PC-3 (cell line): ENCODE measurements at regions not wholly inside any gene's neighbourhood (a gene's known extent, or its start where the extent isn't known, plus 50 kb on each side); places are given as distances from the start of the nearest gene placed in this dataset.

Source experiments
- ATAC-seq: fragments of 200-7000 bp; cut with Tn5 transposase; 2 replicates; pipeline ENCODE4 v1.9.1; 2020; ENCODE audit warnings: mild to moderate bottlenecking, moderate library complexity
- BruUV-seq: library from RNA; stranded (reverse); fragments of 400-500 nt; replicated peaks from 2 replicates; lab custom pipeline; 2021; lab: Mats Ljungman, UMichigan
- CTCF ChIA-PET: fragments of 300-600 bp; sonication (Branson Sonifier 250); formaldehyde crosslinking; loops from one replicate; lab custom pipeline; 2022; ENCODE audit warnings: antibody characterized with exemption; lab: Charles Lee
- POLR2A ChIA-PET: fragments of 300-600 bp; sonication (Branson Sonifier 250); formaldehyde crosslinking; loops from one replicate; lab custom pipeline; 2022; ENCODE audit warnings: antibody characterized with exemption; ENCODE audit not compliant: unreplicated experiment; lab: Charles Lee
- DNase-seq: peaks from one replicate; pipeline ENCODE4 v3.0.0-alpha.2; 2015
- H2AFZ ChIP-seq: fragments of 300-600 bp; sonication (generic); 2 replicates; pipeline ENCODE4 v1.6.0; 2016; ENCODE audit warnings: antibody characterized with exemption, low read length
- H3F3A ChIP-seq: fragments of 300-600 bp; sonication (generic); one replicate; pipeline ENCODE4 v1.6.0; 2017; ENCODE audit warnings: antibody characterized with exemption, low read length, control low read depth, mild to moderate bottlenecking; ENCODE audit not compliant: unreplicated experiment
- H3K27ac ChIP-seq: fragments of 300-600 bp; sonication (generic); 2 replicates; pipeline ENCODE4 v1.5.1; 2016; ENCODE audit warnings: mild to moderate bottlenecking, low read length
- H3K27me3 ChIP-seq: fragments of 300-600 bp; sonication (generic); 2 replicates; pipeline ENCODE4 v1.6.1; 2016; ENCODE audit warnings: low read length, mixed read lengths
- H3K36me3 ChIP-seq: fragments of 300-600 bp; sonication (generic); 2 replicates; pipeline ENCODE4 v1.6.1; 2016; ENCODE audit warnings: low read depth, mixed run types, low read length, mixed read lengths
- H3K4me1 ChIP-seq: fragments of 300-600 bp; sonication (generic); 2 replicates; pipeline ENCODE4 v1.5.1; 2016; ENCODE audit warnings: low read length; ENCODE audit not compliant: insufficient read depth
- H3K4me2 ChIP-seq: fragments of 300-600 bp; sonication (generic); 2 replicates; pipeline ENCODE4 v1.6.0; 2016; ENCODE audit warnings: low read length
- H3K4me3 ChIP-seq: fragments of 300-600 bp; sonication (generic); 2 replicates; pipeline ENCODE4 v1.5.1; 2016; ENCODE audit warnings: mild to moderate bottlenecking, low read length, mixed read lengths
- H3K79me2 ChIP-seq: fragments of 300-600 bp; sonication (generic); 2 replicates; pipeline ENCODE4 v1.6.1; 2017; ENCODE audit warnings: low read length, mixed read lengths
- H3K9ac ChIP-seq: fragments of 300-600 bp; sonication (generic); 2 replicates; pipeline ENCODE4 v1.6.0; 2016; ENCODE audit warnings: mild to moderate bottlenecking, low read length
- H3K9me2 ChIP-seq: fragments of 300-600 bp; sonication (generic); replicated peaks from 2 replicates; pipeline ENCODE4 v1.6.1; 2016; ENCODE audit warnings: mixed run types, low read length, mixed read lengths
- H3K9me3 ChIP-seq: fragments of 300-600 bp; sonication (generic); 2 replicates; pipeline ENCODE4 v1.6.1; 2016; ENCODE audit warnings: low read length, mixed read lengths
- H4K20me1 ChIP-seq: fragments of 300-600 bp; sonication (generic); 2 replicates; pipeline ENCODE4 v1.6.1; 2016; ENCODE audit warnings: low read length, mixed read lengths
- EZH2 ChIP-seq: fragments of 300-600 bp; sonication (generic); IDR thresholded peaks from one replicate; pipeline ENCODE4 v1.6.1; 2017; ENCODE audit warnings: antibody characterized with exemption, mild to moderate bottlenecking, low read length; ENCODE audit not compliant: unreplicated experiment
- EZH2phosphoT487 ChIP-seq: fragments of 300-600 bp; sonication (generic); IDR thresholded peaks from 2 replicates; pipeline ENCODE4 v1.6.1; 2018; ENCODE audit warnings: mild to moderate bottlenecking, antibody characterized with exemption, low read length, borderline replicate concordance
- intact Hi-C: fragments of 100-400 bp; cut with micrococcal nuclease; formaldehyde crosslinking; loops from 2 replicates; pipeline ENCODE4 v1.9.0; 2023
- TF ChIP-seq, protein P1 (sequence below): fragments of 300-600 bp; sonication (generic); conservative IDR thresholded peaks from 2 replicates; pipeline ENCODE4 v1.5.1; 2017; ENCODE audit warnings: antibody characterized with exemption, low read depth, mild to moderate bottlenecking, low read length

- H3K27ac ChIP-seq, result no peak overlapping the region
- H3K4me1 ChIP-seq, result no peaks in the 10 kb centered on the region
- TF ChIP-seq EZH2 (no peak), EZH2phosphoT487 (no peak)
- no peak overlapping the region for H2AFZ ChIP-seq
- intact Hi-C loops, result no loop called here
- H3K9ac ChIP-seq, result no peak overlapping the region
- no peaks in the 10 kb centered on the region for H3K79me2 ChIP-seq
- H3K4me3 ChIP-seq, result no peak overlapping the region
- no peaks in the 10 kb centered on the region for H3K36me3 ChIP-seq
- no peaks in the 10 kb centered on the region for H3F3A ChIP-seq
- ATAC-seq (no peak), DNase-seq (no peak)
- H4K20me1 ChIP-seq, result no peaks in the 10 kb centered on the region
- ChIA-PET CTCF (no interaction called here), POLR2A (no interaction called here)
- H3K9me3 ChIP-seq, result no peaks in the 10 kb centered on the region
- no TSS peak for BruUV-seq
- H3K27me3 ChIP-seq, result peaks cover 25% of the 10 kb centered on the region
- H3K9me2 ChIP-seq, result no peaks in the 10 kb centered on the region
- no peak overlapping the region for H3K4me2 ChIP-seq
These were observed 80.5 kb upstream of the FRMD1 start for GRCh38 chr6:168159506-168159905.

GRCh38 chr6:168158980-168159349 is 80.0 kb upstream of the FRMD1 start:
- Histone ChIP-seq H3K27ac (no peak overlapping the region), H3K36me3 (no peaks in the 10 kb centered on the region), H3F3A (no peaks in the 10 kb centered on the region), H3K9me2 (no peaks in the 10 kb centered on the region), H3K4me2 (no peak overlapping the region), H3K9ac (no peak overlapping the region), H3K79me2 (no peaks in the 10 kb centered on the region), H2AFZ (no peak overlapping the region), H3K9me3 (no peaks in the 10 kb centered on the region), H4K20me1 (no peaks in the 10 kb centered on the region), H3K4me3 (no peak overlapping the region), H3K27me3 (peaks cover 25% of the 10 kb centered on the region), H3K4me1 (no peaks in the 10 kb centered on the region)
- BruUV-seq, result no TSS peak
- ChIA-PET CTCF (no interaction called here), POLR2A (no interaction called here)
- ATAC-seq (no peak), DNase-seq (no peak)
- TF ChIP-seq EZH2phosphoT487 (no peak), EZH2 (no peak)
- TF ChIP-seq, protein P1, sequence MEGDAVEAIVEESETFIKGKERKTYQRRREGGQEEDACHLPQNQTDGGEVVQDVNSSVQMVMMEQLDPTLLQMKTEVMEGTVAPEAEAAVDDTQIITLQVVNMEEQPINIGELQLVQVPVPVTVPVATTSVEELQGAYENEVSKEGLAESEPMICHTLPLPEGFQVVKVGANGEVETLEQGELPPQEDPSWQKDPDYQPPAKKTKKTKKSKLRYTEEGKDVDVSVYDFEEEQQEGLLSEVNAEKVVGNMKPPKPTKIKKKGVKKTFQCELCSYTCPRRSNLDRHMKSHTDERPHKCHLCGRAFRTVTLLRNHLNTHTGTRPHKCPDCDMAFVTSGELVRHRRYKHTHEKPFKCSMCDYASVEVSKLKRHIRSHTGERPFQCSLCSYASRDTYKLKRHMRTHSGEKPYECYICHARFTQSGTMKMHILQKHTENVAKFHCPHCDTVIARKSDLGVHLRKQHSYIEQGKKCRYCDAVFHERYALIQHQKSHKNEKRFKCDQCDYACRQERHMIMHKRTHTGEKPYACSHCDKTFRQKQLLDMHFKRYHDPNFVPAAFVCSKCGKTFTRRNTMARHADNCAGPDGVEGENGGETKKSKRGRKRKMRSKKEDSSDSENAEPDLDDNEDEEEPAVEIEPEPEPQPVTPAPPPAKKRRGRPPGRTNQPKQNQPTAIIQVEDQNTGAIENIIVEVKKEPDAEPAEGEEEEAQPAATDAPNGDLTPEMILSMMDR, result no peak
- intact Hi-C loops, result no loop called here

DNA sequence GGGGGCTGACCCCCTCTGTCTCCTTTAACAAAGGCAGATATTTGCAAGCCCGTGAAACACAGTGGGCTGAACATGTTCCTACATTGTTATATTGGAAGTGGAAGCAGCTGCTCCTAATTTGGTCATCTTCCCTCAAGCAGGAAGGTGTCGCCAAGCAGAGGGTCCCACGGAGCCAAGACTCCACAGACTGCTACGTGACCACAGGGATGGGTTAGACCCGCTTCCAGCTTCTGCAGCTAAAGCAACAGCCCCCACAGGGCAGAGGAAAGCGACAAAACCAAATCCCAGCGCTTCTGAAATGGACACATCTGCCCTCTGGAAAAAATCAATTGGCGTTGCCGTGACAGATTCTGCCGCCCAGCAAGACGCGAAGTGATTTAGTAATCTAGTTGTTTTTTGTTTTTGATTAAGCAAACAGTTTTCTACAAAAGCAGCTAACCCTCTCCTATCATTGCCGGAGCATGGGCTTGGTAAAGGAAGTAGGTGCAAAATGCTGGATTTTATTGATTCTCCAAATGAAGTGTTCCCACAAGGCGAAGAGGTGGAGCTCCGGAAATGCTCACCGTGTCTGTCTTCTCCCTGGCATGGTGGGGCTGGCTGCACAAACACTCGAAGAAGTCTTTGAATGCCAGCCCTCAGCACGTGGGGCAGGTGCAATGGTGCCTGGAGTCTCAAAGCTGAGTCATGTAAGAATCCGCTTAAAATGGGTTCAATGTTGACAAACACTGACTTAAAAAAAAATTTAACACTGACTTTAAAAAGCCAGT is 79.4 kb upstream of the FRMD1 start:
- no peaks in the 10 kb centered on the region for H3K79me2 ChIP-seq
- H3K9ac ChIP-seq, result no peak overlapping the region
- TF ChIP-seq, protein P1, result no peak
- no peak for TF ChIP-seq EZH2
- no peak for TF ChIP-seq EZH2phosphoT487
- H3K27ac ChIP-seq, result no peak overlapping the region
- no peaks in the 10 kb centered on the region for H3K9me2 ChIP-seq
- H3K9me3 ChIP-seq, result no peaks in the 10 kb centered on the region
- H3K4me2 ChIP-seq, result no peak overlapping the region
- no peaks in the 10 kb centered on the region for H3K36me3 ChIP-seq
- intact Hi-C loops, result no loop called here
- ATAC-seq, result no peak
- no peaks in the 10 kb centered on the region for H4K20me1 ChIP-seq
- ChIA-PET CTCF (no interaction called here), POLR2A (no interaction called here)
- peaks cover 22% of the 10 kb centered on the region for H3K27me3 ChIP-seq
- BruUV-seq, result no TSS peak
- H2AFZ ChIP-seq, result no peak overlapping the region
- no peaks in the 10 kb centered on the region for H3K4me1 ChIP-seq
- H3K4me3 ChIP-seq, result no peak overlapping the region
- no peaks in the 10 kb centered on the region for H3F3A ChIP-seq
- DNase-seq, result no peak
